Heart left ventricle (tissue), 13 donors: ENCODE measurements at regions not wholly inside any gene's neighbourhood (a gene's known extent, or its start where the extent isn't known, plus 50 kb on each side); places are given as distances from the start of the nearest gene placed in this dataset.

ENCODE experiments used
- POLR2A ChIP-seq, 2 donors: fragments of 450-650 bp; IDR thresholded peaks; one replicate each; pipeline ENCODE4 v1.6.1; 2017; ENCODE audit warnings: antibody characterized with exemption in 2 of 2, mild to moderate bottlenecking in 2 of 2, moderate library complexity in 2 of 2
- TF ChIP-seq, protein P1 (sequence below), 12 donors: fragments of 200-600 bp; sonication (generic) in 4 of 12; IDR thresholded peaks; one replicate each; pipeline versions ENCODE4 v1.5.0 to v1.8.0; 2018 to 2022; ENCODE audit warnings: antibody characterized with exemption in 12 of 12, mild to moderate bottlenecking in 5 of 12
- donor health status: ischemic (EF 13 %, LVEDD 7.1; RV severe dilation, severe dysfunction).
- donor health status: DM: no; HTN: yes; CAD: no.
- donor health status: DM: no; HTN: no; CAD: no.
- donor health status: ischemic (EF 25% LVEDD 6.9; RV normal size, moderate dysfunction).
- donor health status: ischemic (EF 25% LVEDD 5.7; RV mildly dilated, moderate dysfunction).
- donor health status: ischemic (EF 35%, LVEDD 5.7; RV mildly dilated, moderate dysfunction).
- donor health status: nonischemic (EF 11% LVEDD 7.7; RV severe dilation, severe dysfunction).
- donor health status: DM: yes; HTN: yes; CAD: no.
- donor health status: PGD.
- donor health status: ischemic (EF 29% LVEDD 5.4; RV normal size, mild dysfunction).
- donor health status: nonischemic (EF 23%, LVEDD 6.1; RV moderate dilation, normal function).

DNA sequence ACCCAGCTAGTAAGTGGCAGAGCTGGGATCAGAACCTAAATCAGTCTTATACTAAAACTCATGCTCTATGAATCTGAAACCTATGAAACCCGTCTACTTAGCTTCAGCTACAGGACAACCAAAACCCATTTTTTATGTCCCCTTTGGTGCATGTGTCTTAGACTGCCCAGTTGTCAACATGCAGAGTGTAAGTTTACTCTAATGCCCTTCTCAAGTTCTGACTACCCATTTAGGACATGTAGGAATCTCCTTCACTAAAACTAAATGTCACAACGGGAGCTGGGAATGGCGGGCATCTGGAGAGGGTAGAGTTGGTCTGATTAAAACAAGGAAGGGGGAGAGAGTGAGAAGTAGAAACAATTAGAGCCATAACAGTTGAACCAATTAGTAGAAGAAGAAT lies 167.9 kb upstream of the UBASH3B start:
- TF ChIP-seq, protein P1, sequence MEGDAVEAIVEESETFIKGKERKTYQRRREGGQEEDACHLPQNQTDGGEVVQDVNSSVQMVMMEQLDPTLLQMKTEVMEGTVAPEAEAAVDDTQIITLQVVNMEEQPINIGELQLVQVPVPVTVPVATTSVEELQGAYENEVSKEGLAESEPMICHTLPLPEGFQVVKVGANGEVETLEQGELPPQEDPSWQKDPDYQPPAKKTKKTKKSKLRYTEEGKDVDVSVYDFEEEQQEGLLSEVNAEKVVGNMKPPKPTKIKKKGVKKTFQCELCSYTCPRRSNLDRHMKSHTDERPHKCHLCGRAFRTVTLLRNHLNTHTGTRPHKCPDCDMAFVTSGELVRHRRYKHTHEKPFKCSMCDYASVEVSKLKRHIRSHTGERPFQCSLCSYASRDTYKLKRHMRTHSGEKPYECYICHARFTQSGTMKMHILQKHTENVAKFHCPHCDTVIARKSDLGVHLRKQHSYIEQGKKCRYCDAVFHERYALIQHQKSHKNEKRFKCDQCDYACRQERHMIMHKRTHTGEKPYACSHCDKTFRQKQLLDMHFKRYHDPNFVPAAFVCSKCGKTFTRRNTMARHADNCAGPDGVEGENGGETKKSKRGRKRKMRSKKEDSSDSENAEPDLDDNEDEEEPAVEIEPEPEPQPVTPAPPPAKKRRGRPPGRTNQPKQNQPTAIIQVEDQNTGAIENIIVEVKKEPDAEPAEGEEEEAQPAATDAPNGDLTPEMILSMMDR (IDR thresholded peaks at IDR 0.05) = no peak
- no peak for TF ChIP-seq POLR2A (IDR thresholded peaks at IDR 0.05)
